ENCODE measurements at regions not wholly inside any gene's neighbourhood (a gene's known extent, or its start where the extent isn't known, plus 50 kb on each side); places are given as distances from the start of the nearest gene placed in this dataset.
A peak's percentile ranks its signal among the peaks of the same experiment; 100 is the strongest.

DNA sequence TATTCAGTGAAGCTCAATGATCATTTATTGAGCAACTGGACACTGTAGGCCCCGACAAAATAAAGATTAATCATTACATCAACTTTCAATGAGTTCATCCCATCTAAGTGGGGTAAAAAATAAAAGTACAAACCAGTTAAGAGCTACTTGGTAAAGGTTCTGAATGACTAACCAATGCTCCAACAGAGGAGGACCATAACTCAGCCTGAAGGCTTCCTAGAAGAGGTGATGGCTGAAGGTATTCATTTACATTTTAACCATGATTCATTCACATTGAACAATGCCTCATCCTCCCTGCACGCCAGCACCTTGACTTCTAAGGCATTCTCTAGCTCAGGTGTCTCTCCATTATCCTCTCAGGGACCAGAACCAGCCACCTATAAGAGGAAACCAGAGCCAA lies 201.4 kb downstream of the ZNF462 start:
- Histone ChIP-seq H3K27ac (ENCODE audit: low read depth in 1 of 2, low read length in 1 of 2) (no peak overlapping the region), H3K9ac (ENCODE audit: insufficient read depth in 1 of 2, low read length in 2 of 2) (no peak overlapping the region), H3K27me3 (ENCODE audit: control insufficient read depth in 3 of 3, insufficient read depth in 3 of 3, low read length in 2 of 3) (no peaks in the 10 kb centered on the region), H3K9me3 (ENCODE audit: control insufficient read depth in 4 of 4, insufficient read depth in 3 of 4, low read length in 3 of 4) (peaks cover 0 to 4% (median under 1%) of the 10 kb centered on the region in 4 donors), H3K36me3 (ENCODE audit: control insufficient read depth in 4 of 4, insufficient read depth in 4 of 4, low read length in 4 of 4) (no peaks in the 10 kb centered on the region), H3K4me1 (ENCODE audit: control insufficient read depth in 5 of 5, insufficient read depth in 5 of 5, low read length in 5 of 5) (peaks cover 0 to 6% (median 1%) of the 10 kb centered on the region in 5 donors), H3K4me3 (no peak overlapping the region)
- no peak for DNase-seq
- no peak for ATAC-seq (ENCODE audit: insufficient read depth, low FRiP score)
- 83 to 87% methylated on average over 2 of the region's 2 CpGs for whole genome bisulfite sequencing, 2 donors
- TF ChIP-seq, protein P1, sequence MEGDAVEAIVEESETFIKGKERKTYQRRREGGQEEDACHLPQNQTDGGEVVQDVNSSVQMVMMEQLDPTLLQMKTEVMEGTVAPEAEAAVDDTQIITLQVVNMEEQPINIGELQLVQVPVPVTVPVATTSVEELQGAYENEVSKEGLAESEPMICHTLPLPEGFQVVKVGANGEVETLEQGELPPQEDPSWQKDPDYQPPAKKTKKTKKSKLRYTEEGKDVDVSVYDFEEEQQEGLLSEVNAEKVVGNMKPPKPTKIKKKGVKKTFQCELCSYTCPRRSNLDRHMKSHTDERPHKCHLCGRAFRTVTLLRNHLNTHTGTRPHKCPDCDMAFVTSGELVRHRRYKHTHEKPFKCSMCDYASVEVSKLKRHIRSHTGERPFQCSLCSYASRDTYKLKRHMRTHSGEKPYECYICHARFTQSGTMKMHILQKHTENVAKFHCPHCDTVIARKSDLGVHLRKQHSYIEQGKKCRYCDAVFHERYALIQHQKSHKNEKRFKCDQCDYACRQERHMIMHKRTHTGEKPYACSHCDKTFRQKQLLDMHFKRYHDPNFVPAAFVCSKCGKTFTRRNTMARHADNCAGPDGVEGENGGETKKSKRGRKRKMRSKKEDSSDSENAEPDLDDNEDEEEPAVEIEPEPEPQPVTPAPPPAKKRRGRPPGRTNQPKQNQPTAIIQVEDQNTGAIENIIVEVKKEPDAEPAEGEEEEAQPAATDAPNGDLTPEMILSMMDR (IDR thresholded peaks at IDR 0.05; ENCODE audit: control extremely low read depth, extremely low read depth) = no peak

DNA sequence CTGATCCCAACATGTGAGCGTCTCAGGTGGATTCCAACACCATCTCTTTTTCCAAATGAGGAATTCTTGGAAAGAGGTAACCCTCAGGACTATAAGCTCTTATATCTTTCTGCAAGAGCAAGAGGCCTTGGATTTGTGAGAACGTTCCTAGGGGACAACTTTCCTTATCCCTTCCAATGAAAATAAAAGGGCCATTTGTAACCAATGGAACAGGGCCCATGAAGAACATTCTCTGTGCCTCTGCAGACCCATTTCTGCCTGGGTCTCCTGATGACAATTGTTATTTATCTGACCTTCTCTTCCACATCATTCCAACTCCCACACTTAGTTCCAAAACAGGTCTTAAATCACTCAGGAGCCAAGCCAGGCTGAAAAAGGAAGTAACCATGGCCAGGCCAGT lies 202.6 kb downstream of the ZNF462 start:
- Histone ChIP-seq H3K4me1 (ENCODE audit: control insufficient read depth in 5 of 5, insufficient read depth in 5 of 5, low read length in 5 of 5) (peaks cover 0 to 6% (median 1%) of the 10 kb centered on the region in 5 donors), H3K36me3 (ENCODE audit: control insufficient read depth in 4 of 4, insufficient read depth in 4 of 4, low read length in 4 of 4) (no peaks in the 10 kb centered on the region), H3K27me3 (ENCODE audit: control insufficient read depth in 3 of 3, insufficient read depth in 3 of 3, low read length in 2 of 3) (no peaks in the 10 kb centered on the region), H3K9ac (ENCODE audit: insufficient read depth in 1 of 2, low read length in 2 of 2) (no peak overlapping the region), H3K9me3 (ENCODE audit: control insufficient read depth in 4 of 4, insufficient read depth in 3 of 4, low read length in 3 of 4) (peaks cover 0 to 4% (median 0%) of the 10 kb centered on the region in 4 donors), H3K27ac (ENCODE audit: low read depth in 1 of 2, low read length in 1 of 2) (no peak overlapping the region), H3K4me3 (no peak overlapping the region)
- TF ChIP-seq, protein P1 (IDR thresholded peaks at IDR 0.05; ENCODE audit: control extremely low read depth, extremely low read depth) = no peak
- DNase-seq (no peak), ATAC-seq (ENCODE audit: insufficient read depth, low FRiP score) (no peak)
- 84 to 87% methylated on average over 2 of the region's 2 CpGs for WGBS, 2 donors

DNA sequence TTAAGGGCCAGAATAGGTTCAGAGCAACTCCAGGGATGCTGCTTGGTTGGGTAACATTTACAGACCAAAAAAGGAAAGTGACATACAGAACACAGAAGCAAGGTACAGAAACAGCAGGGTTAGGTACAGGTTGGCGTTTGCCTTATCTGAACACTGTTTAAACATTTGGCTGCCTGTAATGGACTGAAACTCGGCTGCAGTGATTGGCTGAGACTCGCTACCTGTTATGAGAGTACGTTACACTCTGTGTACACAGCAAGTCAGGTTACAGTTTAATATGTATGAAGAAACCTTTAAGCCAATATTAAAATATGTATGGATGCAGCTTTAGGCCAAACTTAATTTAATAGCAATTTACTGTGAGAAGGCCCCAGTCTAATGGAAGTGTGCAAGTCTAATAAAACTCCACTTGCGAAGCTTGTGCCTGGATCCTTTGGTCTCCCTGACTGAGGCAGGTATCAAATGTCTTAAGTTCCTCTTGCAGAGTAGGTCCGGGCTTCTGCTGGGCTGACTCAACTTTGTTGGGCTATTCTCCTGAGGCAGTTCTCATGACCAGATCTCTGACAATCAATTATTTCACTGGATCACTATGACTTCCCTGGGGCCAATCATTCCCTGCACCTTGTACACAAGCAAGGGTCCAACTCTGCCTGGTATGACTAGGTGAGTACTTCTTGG lies 204.9 kb downstream of the ZNF462 start:
- ATAC-seq (ENCODE audit: insufficient read depth, low FRiP score) (peak; percentile 19), DNase-seq (peak; percentile 7 to 60 (median 35))
- Histone ChIP-seq H3K9me3 (ENCODE audit: control insufficient read depth in 4 of 4, insufficient read depth in 3 of 4, low read length in 3 of 4) (no peaks in the 10 kb centered on the region), H3K4me1 (ENCODE audit: control insufficient read depth in 5 of 5, insufficient read depth in 5 of 5, low read length in 5 of 5) (peaks cover 0 to 6% (median 1%) of the 10 kb centered on the region in 5 donors), H3K27me3 (ENCODE audit: control insufficient read depth in 3 of 3, insufficient read depth in 3 of 3, low read length in 2 of 3) (no peaks in the 10 kb centered on the region), H3K4me3 (no peak overlapping the region), H3K9ac (ENCODE audit: insufficient read depth in 1 of 2, low read length in 2 of 2) (no peak overlapping the region), H3K36me3 (ENCODE audit: control insufficient read depth in 4 of 4, insufficient read depth in 4 of 4, low read length in 4 of 4) (no peaks in the 10 kb centered on the region), H3K27ac (ENCODE audit: low read depth in 1 of 2, low read length in 1 of 2) (no peak overlapping the region)
- WGBS, 2 donors = 73 to 82% methylated on average over 6 of the region's 6 CpGs
- TF ChIP-seq, protein P1 (IDR thresholded peaks at IDR 0.05; ENCODE audit: control extremely low read depth, extremely low read depth) = no peak

DNA sequence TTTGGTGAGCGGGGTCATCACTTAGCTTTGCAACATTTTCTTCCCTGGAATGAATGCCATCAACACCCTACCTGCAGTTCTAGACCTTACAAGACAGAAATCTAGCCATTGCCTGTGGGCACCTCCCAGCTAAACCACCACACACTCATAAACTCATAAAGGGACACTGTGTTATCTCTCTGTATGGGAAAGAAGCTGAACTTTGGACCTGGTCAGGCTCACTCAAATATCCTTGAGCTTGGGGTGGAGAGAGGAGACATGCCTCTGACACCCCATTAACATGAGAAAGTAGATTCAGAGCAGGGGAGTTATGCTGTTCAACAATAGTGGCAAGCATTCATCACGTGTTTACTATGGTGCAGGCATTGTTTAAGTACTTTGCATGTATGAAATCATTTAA lies 205.6 kb downstream of the ZNF462 start:
- Histone ChIP-seq H3K27ac (ENCODE audit: low read depth in 1 of 2, low read length in 1 of 2) (no peak overlapping the region), H3K9ac (ENCODE audit: insufficient read depth in 1 of 2, low read length in 2 of 2) (no peak overlapping the region), H3K27me3 (ENCODE audit: control insufficient read depth in 3 of 3, insufficient read depth in 3 of 3, low read length in 2 of 3) (no peaks in the 10 kb centered on the region), H3K4me3 (no peak overlapping the region), H3K36me3 (ENCODE audit: control insufficient read depth in 4 of 4, insufficient read depth in 4 of 4, low read length in 4 of 4) (no peaks in the 10 kb centered on the region), H3K9me3 (ENCODE audit: control insufficient read depth in 4 of 4, insufficient read depth in 3 of 4, low read length in 3 of 4) (no peaks in the 10 kb centered on the region), H3K4me1 (ENCODE audit: control insufficient read depth in 5 of 5, insufficient read depth in 5 of 5, low read length in 5 of 5) (peaks cover 0 to 6% (median 1%) of the 10 kb centered on the region in 5 donors)
- 81 to 90% methylated on average over 2 of the region's 2 CpGs for WGBS, 2 donors
- TF ChIP-seq, protein P1 (IDR thresholded peaks at IDR 0.05; ENCODE audit: control extremely low read depth, extremely low read depth) = no peak
- ATAC-seq (ENCODE audit: insufficient read depth, low FRiP score) = no peak
- no peak for DNase-seq

All from lung (tissue), 11 donors.